Stimulated activated CD8-positive, alpha-beta memory T cell treated with anti-CD3 and anti-CD28 coated beads, Interleukin-7, amount 100 ng/mL, for 4 hours (primary cell): ENCODE measurements at regions not wholly inside any gene's neighbourhood (a gene's known extent, or its start where the extent isn't known, plus 50 kb on each side); places are given as distances from the start of the nearest gene placed in this dataset.
"Not testable (repeated sequence)": the region's sequence is repeated elsewhere in the genome, so short reads cannot be mapped to it uniquely, and the experiment has no call there.

Experiments
- DNase-seq, 2 donors: peaks; one replicate each; pipeline ENCODE4 v3.0.0-alpha.2; 2020; ENCODE audit warnings: low read depth in 2 of 2

DNA sequence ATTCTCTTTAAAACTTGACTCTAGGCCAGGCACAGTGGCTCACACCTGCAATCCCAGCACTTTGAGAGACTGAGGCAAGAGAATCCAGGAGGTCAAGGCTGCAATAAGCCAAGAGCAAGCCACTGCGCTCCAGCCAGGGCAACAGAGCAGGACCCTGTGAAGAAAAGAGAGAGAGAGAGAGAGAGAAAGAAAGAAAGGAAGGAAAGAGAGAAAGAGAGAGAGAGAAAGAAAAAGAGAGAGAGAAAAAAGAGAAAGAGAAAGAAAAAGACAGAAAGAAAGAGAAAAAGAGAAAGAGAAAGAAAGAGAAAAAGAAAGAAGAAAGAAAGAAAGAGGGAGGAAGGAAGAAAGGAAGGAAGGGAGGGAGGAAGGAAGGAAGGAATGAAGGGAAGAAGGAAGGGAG lies 76.7 kb downstream of the RIN2 start:
- no peak for DNase-seq

GRCh38 chr20:19835533-19836222 lies 77.6 kb downstream of the RIN2 start:
- no peak for DNase-seq

- no peak for DNase-seq
Observed at GRCh38 chr20:19838468-19838867, 80.4 kb downstream of the RIN2 start.

DNA sequence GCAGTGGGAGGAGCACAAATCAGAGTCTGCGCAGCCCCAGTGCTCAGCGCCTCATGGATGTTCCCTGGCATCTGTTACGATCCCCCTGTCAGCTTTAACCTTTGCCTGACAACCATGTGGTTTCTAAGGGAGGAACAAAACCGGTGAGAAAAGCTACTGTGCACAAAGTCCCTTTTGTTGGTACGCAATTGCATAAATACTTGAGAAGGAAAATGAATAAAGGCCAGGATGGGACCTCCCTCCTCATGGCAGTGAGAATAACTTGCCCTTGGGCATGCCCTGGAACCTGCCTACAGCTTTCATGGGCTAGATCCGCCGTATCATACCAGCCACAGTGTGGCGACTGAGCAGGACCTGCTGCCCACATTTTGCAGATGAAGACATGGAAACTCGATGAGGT lies 81.0 kb downstream of the RIN2 start:
- no peak for DNase-seq

- no peak for DNase-seq
Observed at GRCh38 chr20:19840111-19840710, 82.2 kb downstream of the RIN2 start.

DNA sequence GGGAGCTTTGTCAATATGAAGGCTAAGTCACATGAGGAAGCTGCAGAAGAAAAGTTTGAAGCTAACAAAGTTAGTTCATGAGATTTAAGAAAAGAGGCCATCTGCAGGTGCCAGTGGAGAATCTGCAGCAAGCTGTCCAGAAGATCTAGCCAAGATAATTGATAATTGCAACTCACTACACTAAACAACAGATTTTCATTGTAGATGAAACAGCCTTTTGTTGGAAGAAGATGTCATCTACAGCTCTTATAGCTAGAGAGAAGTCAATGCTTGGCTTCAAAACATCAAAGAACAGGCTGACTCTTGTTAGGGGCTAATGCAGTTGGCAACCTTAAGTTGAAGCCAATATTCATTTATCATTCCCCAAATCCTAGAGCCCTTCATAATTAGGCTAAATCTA lies 83.7 kb downstream of the RIN2 start:
- no peak for DNase-seq

GRCh38 chr20:19844850-19845249 lies 86.8 kb downstream of the RIN2 start:
- not testable (repeated sequence) for DNase-seq

GRCh38 chr20:19847383-19847782 lies 89.3 kb downstream of the RIN2 start:
- no peak for DNase-seq

DNA sequence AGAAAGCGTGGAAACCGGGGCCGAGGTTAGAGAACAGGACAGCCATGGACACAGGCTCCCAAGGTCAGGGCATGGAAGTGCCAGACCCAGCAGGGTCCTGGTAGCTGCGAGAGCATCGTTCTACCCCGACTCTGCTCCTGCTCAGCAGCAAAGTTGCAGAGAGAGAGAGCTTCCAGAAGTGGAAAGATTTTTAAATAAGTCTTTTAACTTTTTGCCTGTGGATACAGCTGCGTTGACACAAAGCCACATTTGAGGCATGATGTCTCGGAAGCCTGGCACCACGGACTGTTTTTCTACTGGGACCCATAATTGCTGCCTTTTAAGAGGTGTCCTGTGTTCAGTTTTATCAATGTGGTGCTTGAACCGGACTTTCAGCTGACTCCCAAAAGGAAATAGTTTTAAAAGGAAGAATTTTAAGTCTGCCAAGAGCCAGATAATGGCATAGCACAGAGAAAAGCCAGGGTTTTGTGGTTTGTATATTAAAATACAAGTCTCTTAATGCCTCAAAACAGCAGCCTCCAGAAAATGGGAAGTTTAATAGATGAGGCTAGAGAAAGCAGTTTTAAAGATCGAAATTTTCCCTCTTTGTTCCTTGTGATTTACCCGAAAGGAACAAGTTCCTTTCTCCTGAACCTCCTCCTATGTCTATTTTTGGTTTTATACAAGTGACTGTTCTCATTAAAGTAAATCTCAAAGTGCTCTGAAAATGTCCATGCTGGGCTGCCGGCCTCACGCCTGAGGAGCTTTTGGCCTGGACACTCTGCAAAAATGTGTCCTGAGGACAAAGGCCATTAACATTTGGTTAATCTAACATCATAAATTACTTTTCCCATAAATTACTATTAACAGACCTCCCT lies 91.5 kb downstream of the RIN2 start:
- no peak for DNase-seq

GRCh38 chr20:19850198-19850533 lies 92.1 kb downstream of the RIN2 start:
- no peak for DNase-seq

- no peak for DNase-seq
Observed at GRCh38 chr20:19851861-19852260, 93.8 kb downstream of the RIN2 start.

- DNase-seq: no peak
Observed at GRCh38 chr20:19855416-19855815, 97.4 kb downstream of the RIN2 start.

DNA sequence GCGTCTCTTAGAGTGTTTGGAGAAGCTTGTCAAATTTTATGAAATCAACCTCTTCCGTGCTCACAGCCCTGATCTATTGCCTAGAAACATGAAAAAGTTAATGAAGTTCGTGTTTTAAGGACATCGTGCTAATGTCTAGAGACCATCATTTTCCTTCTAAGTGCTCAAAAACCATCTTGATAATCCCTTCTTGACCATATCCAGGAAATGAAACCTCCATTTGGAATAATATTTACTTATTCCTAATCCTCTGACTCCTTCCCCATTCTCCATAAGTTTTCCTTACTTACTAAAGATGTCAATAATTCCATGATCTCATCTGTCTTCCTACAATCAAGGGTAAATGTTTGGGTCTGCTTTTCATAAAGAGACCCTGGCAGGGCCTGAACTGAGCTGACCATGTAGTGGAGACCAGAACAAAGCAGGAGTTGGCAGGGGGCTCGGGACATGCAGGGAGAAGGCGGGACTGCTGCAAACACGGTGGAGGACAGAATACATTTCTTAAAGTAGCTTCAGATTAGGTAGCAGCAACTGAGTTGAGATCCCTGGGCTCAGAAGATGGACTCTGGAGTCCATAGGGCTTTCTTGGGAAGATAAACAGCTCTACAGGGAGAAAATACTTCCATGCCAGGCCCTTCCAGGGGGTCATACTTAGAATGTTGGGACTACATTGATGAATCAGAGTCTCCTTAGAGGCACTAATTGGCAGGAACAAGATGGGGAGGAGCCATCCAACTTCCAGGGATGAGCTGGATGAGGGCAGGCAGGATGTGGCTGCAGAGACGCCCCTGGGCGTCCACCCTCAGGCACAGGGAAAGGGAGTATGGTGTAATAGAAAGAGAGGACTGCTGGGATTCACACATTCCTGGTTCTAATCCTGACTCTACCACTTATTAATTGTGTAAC lies 100.7 kb downstream of the RIN2 start:
- DNase-seq: no peak

- DNase-seq: no peak
Observed at GRCh38 chr20:19859444-19859843, 101.4 kb downstream of the RIN2 start.

- DNase-seq: no peak
Observed at GRCh38 chr20:19860737-19861136, 102.7 kb downstream of the RIN2 start.

- DNase-seq: no peak
Observed at GRCh38 chr20:19861147-19861759, 103.2 kb downstream of the RIN2 start.

- no peak for DNase-seq
Observed at GRCh38 chr20:19864130-19864529, 106.1 kb downstream of the RIN2 start.

GRCh38 chr20:19866070-19866469 lies 108.0 kb downstream of the RIN2 start:
- no peak for DNase-seq

DNA sequence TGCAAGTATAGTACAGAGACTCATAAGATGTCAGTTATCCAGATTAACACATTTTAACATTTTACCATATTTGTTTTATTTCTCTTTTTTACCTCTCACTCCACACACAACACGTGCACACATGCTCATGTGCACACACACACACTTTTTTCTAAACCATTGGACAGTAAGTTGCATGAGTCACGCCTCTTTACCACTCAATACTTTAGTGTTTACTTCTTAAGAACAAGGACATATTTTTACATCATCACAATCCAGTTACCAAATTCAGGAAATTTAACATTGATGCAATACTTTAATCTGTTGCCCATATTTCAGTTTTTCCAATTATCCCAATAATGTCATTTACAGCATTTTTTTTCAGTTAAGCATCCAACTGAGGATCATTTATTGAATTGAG lies 109.0 kb downstream of the RIN2 start:
- no peak for DNase-seq

DNA sequence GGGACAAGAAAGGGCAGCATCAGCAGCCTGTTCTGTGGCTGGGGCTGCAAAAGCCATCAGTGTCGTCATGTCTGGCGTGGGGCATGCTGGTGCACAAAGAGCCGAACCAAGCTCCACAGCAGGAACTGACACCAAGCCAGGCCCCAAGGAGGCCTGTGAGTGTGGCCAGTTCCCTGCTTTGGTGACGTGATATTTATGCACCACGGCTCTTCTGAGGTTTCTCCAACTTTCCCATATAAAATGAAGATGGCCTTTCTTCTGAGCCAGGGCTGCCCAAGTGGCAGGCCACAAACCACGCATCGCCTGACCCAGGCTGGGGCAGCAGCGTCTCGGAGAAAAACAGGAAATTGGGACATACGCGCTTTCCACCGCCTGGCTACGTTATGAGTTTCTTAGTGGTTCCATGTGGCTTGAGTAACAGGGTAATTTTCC lies 109.9 kb downstream of the RIN2 start:
- no peak for DNase-seq

- DNase-seq: no peak
Observed at GRCh38 chr20:19868441-19868840, 110.4 kb downstream of the RIN2 start.
